ENCODE measurements at regions not wholly inside any gene's neighbourhood (a gene's known extent, or its start where the extent isn't known, plus 50 kb on each side); places are given as distances from the start of the nearest gene placed in this dataset.

DNA sequence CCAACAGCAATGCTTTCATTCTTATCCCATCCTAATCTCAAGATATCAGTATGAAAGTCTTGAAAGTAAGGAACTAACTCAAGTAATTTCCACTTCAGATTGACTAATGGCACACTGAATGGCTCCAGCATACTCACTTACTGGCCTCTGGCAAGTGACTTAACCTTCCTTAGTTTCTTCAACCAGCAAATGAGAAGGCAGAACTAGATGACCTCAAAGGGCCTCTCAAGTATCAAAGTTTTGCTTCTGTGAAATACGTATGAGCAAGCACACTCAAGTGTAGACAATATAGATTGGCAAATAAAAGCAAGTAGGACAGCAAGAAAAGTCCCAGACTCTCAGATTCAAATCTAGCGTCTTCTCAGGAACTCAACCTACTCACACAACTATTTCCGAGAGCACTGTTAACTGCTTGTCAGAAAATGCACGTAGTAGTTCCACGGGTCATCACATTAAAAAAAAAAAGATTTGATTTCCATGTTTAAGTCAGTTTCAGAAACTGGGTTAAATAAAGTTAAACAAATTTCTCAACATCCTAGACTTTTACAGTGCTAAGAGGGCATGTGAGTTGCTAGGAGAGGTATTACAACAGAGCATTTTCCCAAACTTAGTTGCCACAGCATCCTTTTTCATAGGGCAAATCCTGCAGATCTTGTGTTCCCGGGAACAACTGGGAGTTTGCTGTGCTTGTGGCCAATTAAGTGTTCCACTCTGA, 276.9 kb upstream of the KLF14 start:
- Mint-ChIP-seq H3K27ac (peak overlapping the region; percentile 95 to 98), H3K4me3 (peak overlapping the region; percentile 65 to 79), H3K27me3 (no peaks in the 10 kb centered on the region), H3K9me3 (no peaks in the 10 kb centered on the region), H3K4me1 (peaks cover 96% of the 10 kb centered on the region)
- peak; percentile 86 for ATAC-seq
- no peak for DNase-seq

DNA sequence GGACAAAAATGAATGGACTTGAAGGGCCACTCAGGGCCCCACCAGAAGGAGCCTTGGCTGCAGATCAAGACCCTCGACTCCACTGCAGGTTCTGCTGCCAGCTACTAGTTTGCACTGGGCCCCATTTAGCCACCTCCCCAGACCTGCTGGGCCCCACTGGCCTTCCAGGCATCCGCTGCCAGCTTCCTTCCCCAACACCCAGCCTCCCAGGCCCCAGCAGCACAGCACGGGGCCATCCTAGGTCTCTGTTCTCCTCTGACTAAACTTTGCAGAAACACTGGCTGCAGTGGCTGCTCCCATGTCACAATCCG, 277.4 kb upstream of the KLF14 start:
- H3K4me1 Mint-ChIP-seq: peaks cover 97% of the 10 kb centered on the region
- H3K9me3 Mint-ChIP-seq: no peaks in the 10 kb centered on the region
- H3K27me3 Mint-ChIP-seq: no peaks in the 10 kb centered on the region
- peak overlapping the region; percentile 95 to 98 for H3K27ac Mint-ChIP-seq
- peak overlapping the region; percentile 65 to 79 for H3K4me3 Mint-ChIP-seq
- no peak for DNase-seq
- ATAC-seq: peak; percentile 5

DNA sequence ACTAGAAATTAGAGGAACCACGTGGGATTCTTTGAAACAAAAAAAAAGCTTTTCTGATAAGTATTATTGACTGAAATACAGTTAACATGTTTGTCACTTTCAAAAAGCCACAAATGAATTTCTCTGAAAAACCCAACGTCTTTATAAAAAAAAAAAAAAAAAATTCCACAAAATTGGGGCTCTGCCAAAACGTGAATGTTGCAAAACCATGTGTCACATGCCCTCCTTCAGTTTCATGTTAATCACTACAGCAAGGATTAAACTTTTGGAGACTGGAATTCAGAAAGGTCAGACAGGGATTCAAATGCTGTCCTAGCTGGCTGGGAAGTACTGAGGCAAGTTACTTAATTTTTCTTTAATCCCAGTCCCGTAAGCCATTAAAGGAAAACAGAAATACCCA, 278.0 kb upstream of the KLF14 start:
- Mint-ChIP-seq H3K9me3 (no peaks in the 10 kb centered on the region), H3K4me3 (peak overlapping the region; percentile 65 to 79), H3K27ac (peak overlapping the region; percentile 95 to 98), H3K4me1 (peaks cover 97% of the 10 kb centered on the region), H3K27me3 (no peaks in the 10 kb centered on the region)
- no peak for DNase-seq
- ATAC-seq: no peak

DNA sequence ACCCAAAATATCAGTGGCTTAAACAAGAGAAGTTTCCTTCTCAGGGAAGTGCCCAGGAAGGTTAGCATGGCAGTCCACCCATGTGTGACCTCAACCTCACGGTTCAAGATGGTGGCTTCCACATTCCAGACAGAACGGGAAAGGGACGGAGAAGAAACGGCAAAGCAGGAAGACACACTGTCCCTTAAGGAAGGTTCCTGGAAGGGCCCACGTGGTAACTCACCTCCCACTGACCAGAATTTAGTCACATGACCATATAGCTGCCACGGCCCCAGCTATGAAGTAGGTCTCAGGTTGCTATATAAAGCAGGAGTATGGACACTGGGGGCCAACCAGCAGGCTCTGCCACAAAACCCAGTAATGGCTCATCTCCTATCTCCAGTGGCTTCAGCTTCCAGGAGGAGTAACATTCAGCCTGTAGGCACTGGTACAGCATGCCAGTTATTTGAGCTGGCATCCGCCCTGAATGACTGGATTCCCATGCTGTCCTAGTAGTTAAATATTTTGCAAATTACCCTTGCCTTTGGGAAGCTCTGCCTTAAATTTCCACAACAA, 278.5 kb upstream of the KLF14 start:
- ATAC-seq (no peak), DNase-seq (no peak)
- Mint-ChIP-seq H3K4me1 (peaks cover 91% of the 10 kb centered on the region), H3K27ac (peak overlapping the region; percentile 95 to 98), H3K4me3 (peak overlapping the region; percentile 65 to 79), H3K9me3 (peaks cover 0 to 3% of the 10 kb centered on the region in 2 donors), H3K27me3 (no peaks in the 10 kb centered on the region)

DNA sequence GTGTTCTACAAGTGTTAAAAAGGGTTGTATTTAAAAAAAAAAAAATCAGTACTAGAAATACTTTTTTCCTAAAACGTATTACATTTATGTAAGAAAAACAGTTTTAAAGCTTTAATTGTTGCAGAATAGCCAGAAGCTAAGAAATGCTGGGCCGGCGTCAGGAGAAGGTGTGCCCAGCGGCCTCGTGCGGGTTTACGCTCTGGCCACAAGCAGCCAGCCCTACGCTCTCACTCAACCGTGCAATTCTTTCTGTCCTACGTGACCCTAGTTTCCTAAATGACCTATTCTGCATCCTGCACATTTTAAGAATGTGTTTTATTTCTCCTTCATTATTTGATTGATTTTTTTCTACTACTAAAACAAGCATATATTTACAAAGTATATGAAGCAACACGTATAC, 279.7 kb upstream of the KLF14 start:
- peak overlapping the region; percentile 23 to 55 for H3K4me3 Mint-ChIP-seq
- peak overlapping the region in 1 of 2 donors; percentile 98 for H3K27ac Mint-ChIP-seq
- DNase-seq (no peak), ATAC-seq (no peak)
- H3K9me3 Mint-ChIP-seq: peaks cover 0 to 3% of the 10 kb centered on the region in 2 donors
- H3K27me3 Mint-ChIP-seq: no peaks in the 10 kb centered on the region
- peaks cover 89% of the 10 kb centered on the region for H3K4me1 Mint-ChIP-seq

DNA sequence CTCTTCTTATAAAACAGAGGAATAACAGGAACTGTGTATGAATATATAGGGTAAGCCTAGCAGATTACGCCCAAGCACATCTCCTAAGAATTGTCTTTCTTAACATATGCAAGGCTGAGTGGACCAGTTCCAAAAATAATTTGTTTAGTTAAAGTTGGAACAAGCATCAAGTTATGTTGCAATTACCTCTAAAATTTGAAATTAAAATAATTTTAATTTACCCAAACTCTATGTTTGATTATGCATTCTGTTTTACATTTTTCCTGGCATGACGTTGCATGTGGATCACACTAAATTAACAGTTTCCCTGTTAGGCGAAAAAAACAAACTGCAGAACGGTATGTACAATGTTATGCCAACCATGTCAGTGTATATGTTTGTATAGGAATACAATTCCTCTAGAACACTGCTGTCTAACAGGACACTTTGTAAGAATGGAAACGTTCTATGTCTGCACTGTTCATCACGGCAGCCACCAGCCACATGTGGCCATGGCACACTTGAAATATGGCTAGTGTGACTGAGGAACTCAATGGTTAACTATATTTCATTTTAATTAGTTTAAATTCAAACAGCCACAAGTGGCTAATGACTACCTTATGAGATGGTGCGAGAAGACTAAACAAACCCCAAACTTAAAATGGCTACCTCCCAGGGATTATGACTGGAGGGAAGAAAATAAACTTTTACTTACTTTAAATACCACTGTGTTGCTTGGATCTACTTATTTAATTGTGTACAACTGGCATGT, 281.1 kb upstream of the KLF14 start:
- H3K4me1 Mint-ChIP-seq: peaks cover 84% of the 10 kb centered on the region

DNA sequence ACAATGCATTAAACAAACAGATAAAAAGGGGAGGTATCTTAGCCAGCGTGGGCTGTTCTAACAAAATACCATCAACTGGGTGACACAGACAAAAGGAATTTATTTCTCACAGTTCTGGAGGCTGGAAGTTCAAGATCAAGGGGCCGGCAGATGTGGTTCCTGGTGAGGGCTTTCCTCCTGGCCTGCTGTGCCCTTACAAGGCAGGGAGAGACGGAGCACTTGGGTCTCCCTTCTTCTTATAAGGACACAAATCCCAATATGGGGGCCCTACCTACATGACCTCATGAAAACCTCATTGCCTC, 281.6 kb upstream of the KLF14 start:
- Mint-ChIP-seq H3K27ac (no peak overlapping the region), H3K4me1 (peaks cover 84% of the 10 kb centered on the region), H3K9me3 (peaks cover 0 to 3% of the 10 kb centered on the region in 2 donors), H3K27me3 (no peaks in the 10 kb centered on the region), H3K4me3 (no peak overlapping the region)
- no peak for DNase-seq
- ATAC-seq: no peak

More for the DNA sequence above, 281.1 kb upstream of the KLF14 start:
- DNase-seq: no peak
- ATAC-seq: no peak
- no peak overlapping the region for H3K4me3 Mint-ChIP-seq
- H3K27ac Mint-ChIP-seq: no peak overlapping the region
- no peaks in the 10 kb centered on the region for H3K27me3 Mint-ChIP-seq
- H3K9me3 Mint-ChIP-seq: peaks cover 0 to 3% of the 10 kb centered on the region in 2 donors

DNA sequence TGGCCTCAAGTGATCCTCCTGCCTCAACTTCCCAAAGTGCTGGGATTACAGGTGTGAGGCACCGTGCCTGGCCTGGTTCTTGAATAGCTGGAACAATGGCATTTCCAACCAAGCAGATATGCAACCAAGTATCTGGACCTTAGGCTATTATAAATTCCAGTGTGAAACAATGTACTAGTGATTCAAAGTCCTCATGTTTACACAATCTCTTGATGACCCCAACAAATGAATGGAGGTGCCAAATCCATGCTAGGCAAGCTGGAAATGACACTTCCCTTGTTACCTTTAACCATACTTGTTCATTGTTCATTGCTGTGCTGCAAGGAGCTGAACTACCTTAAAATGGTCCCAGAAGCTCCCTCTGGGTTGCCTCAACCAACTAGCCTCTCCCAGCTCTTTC, 282.2 kb upstream of the KLF14 start:
- Mint-ChIP-seq H3K27me3 (no peaks in the 10 kb centered on the region), H3K9me3 (peaks cover 0 to 3% of the 10 kb centered on the region in 2 donors), H3K4me1 (peaks cover 84% of the 10 kb centered on the region), H3K27ac (no peak overlapping the region), H3K4me3 (no peak overlapping the region)
- ATAC-seq (no peak), DNase-seq (no peak)

DNA sequence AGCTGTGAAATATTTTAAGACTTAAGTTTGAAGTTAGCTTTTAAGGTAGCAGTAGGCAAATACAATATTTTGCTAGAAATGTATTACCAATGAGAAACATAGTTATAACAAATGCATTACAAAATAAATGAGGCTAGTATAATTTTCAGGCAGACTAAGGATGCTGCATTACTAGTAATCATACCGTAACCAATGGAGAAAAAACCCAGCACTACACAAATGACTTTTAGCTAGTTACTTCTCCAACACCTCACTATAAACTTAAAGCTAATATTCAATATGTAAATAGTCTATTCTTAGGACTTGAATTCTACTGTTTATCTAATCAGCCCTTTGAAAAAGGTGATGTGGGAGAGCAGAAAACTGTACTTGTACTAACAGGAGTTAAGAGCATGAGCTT, 285.3 kb upstream of the KLF14 start:
- H3K4me1 Mint-ChIP-seq: peaks cover 80% of the 10 kb centered on the region
- H3K27me3 Mint-ChIP-seq: no peaks in the 10 kb centered on the region
- peaks cover 7 to 16% of the 10 kb centered on the region in 2 donors for H3K9me3 Mint-ChIP-seq
- no peak overlapping the region for H3K27ac Mint-ChIP-seq
- no peak overlapping the region for H3K4me3 Mint-ChIP-seq
- DNase-seq (no peak), ATAC-seq (no peak)

DNA sequence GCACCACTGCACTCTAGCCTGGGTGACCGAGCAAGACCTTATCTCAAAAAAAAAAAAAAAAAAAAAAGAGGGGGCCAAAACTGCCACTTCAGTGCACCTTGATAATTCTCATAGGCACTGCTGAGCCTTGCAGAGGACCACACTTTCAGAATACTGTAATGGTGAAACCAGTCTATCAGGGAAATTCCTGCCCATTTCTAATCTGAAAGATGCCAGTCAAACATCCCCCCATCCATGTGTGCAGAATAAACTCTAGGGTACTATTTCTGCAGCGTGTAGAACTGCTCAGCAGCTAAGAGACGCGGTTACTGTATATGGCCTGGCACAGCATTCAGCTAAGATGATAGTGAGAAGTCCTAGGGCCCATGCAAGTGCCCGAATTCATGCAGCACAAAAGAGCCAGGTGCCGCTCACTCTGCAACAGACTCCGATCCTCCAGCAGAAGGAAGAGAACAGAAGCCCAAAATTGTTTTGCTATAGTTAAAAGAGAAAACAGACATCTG, 286.8 kb upstream of the KLF14 start:
- H3K4me3 Mint-ChIP-seq: peak overlapping the region; percentile 57 to 73
- no peaks in the 10 kb centered on the region for H3K27me3 Mint-ChIP-seq
- peak overlapping the region in 1 of 2 donors; percentile 79 for H3K27ac Mint-ChIP-seq
- DNase-seq (no peak), ATAC-seq (peak; percentile 78)
- peaks cover 7 to 16% of the 10 kb centered on the region in 2 donors for H3K9me3 Mint-ChIP-seq
- peaks cover 79% of the 10 kb centered on the region for H3K4me1 Mint-ChIP-seq

DNA sequence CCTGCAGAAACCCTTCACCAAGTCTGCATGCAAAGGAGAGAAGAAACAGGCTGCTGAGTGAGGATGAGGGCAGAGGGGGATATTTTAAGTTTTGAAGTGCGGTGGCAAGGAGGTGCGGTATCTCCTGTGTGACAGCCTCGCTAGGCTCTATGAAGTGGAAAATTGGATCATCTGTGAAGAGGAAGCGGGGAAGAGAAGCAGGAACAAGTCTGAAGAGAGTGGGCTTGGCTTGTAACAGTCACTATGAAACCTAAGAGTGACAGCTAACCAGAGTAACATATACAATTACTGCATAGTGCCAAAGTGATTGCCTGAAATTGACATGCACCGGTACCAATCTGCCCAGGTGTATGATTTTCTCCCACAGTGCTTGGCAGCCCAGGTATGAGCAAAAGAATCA, 287.5 kb upstream of the KLF14 start:
- peak; percentile 69 for ATAC-seq
- H3K27ac Mint-ChIP-seq: peak overlapping the region in 1 of 2 donors; percentile 86
- H3K4me1 Mint-ChIP-seq: peaks cover 79% of the 10 kb centered on the region
- peaks cover 7 to 16% of the 10 kb centered on the region in 2 donors for H3K9me3 Mint-ChIP-seq
- H3K4me3 Mint-ChIP-seq: peak overlapping the region; percentile 57 to 73
- no peaks in the 10 kb centered on the region for H3K27me3 Mint-ChIP-seq
- DNase-seq: no peak

DNA sequence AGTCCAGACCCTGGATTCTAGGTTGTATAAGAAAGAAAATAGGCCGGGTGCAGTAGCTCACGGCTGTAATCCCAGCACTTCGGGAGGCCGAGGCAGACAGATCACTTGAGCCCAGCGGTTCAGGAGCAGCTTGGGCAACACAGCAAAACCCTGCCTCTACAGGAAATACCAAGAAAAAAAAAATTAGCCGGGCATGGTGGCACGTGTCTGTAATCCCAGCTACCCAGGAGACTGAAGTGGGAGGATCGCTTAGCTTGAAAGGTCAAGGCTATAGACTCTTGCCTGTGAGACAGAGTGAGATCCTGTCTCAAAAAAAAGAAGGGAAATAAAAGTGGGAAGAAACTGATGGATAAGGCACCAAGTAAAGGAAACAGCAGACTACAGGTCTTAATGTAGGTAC, 287.9 kb upstream of the KLF14 start:
- Mint-ChIP-seq H3K4me3 (peak overlapping the region; percentile 57 to 73), H3K27ac (peak overlapping the region in 1 of 2 donors; percentile 86), H3K9me3 (peaks cover 7 to 16% of the 10 kb centered on the region in 2 donors), H3K4me1 (peaks cover 79% of the 10 kb centered on the region), H3K27me3 (no peaks in the 10 kb centered on the region)
- no peak for DNase-seq
- ATAC-seq: no peak

DNA sequence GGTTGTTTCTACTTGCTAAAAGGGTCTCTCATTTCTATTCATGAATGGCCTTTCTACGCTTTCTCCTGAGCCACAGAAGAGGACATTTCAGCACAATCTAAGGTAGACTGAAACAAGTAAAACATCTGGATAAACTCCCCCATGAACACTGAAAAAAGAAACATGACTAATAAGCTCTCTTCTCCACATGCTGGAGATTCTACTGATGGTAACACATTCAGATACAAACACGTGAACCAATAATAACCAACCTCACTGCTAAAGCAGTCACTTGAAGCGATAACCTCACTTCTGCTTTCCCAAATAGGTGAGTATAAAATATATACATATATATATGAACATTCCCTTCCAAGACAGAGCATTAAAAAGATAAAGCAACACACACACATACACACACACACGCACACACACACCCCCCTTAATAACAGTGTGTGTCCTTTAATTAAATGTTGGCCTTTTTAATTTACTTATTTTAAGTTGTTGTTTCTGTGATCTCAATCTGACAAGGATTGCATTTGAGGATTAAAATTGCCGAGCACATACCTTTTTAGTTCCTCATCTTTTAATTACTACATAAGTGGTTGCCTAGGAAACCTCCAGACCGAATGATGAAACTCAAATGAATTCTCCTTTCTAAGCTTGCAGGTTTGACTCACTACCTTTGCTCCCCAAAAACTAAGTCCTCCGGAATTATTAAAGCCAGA, 292.4 kb upstream of the KLF14 start:
- peak; percentile 53 for ATAC-seq

DNA sequence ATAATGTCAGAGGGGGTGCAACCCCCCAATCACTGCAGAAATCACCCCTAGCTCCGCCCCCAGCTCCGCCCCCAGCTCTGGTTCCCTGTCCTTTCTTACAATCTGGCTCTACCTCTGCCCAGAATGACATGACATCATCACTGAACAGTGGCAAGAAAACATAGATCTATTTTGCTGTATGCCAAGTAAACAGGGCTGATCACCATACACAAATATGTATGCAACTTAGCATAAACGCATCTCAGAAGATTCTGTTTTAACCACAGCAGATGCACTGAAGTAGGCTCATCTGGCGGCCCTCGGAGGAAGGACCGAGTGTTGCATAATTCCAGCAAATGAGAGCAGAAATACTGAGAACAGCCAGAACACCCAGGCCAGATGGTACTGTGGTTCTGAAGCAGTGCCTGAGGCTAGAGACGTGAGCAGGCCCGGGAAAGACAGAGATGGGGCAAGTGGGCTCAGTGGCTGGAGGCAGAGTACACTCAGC, 293.3 kb upstream of the KLF14 start:
- Mint-ChIP-seq H3K9me3 (peaks cover 13 to 14% of the 10 kb centered on the region in 2 donors), H3K4me3 (peak overlapping the region; percentile 66), H3K4me1 (peaks cover 92% of the 10 kb centered on the region), H3K27me3 (no peaks in the 10 kb centered on the region), H3K27ac (peak overlapping the region; percentile 96 to 99)
- ATAC-seq: peak; percentile 16
- DNase-seq: peak in 1 of 2 donors; percentile 33

More for the DNA sequence above, 292.4 kb upstream of the KLF14 start:
- H3K4me1 Mint-ChIP-seq: peaks cover 92% of the 10 kb centered on the region
- peaks cover 13 to 14% of the 10 kb centered on the region in 2 donors for H3K9me3 Mint-ChIP-seq
- H3K27me3 Mint-ChIP-seq: no peaks in the 10 kb centered on the region
- peak overlapping the region; percentile 66 for H3K4me3 Mint-ChIP-seq
- peak overlapping the region; percentile 96 to 99 for H3K27ac Mint-ChIP-seq
- no peak for DNase-seq

DNA sequence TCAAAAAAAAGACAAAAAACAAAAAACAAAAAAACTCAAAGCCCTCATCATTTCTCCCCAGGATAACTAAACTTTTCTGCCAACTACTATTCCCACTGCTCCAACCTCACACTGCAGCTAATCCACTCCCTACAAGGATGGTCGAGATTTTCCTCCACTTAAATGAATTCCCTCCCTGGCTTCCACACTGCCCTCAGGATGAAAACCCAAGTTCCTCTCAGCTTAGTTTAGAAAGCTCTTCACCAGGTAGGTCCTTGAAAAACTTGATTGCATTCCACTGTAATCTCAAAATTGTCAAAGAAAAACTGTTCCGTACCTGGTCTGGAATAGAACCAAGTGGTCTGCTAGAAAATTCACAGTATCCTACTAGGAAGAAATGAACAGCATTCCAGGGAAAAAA, 294.3 kb upstream of the KLF14 start:
- DNase-seq: no peak
- Mint-ChIP-seq H3K27me3 (no peaks in the 10 kb centered on the region), H3K9me3 (peaks cover 9 to 14% of the 10 kb centered on the region in 2 donors), H3K27ac (no peak overlapping the region), H3K4me3 (no peak overlapping the region), H3K4me1 (peaks cover 94% of the 10 kb centered on the region)
- ATAC-seq: no peak
